Effector CD8-positive, alpha-beta T cell (primary cell): ENCODE measurements at regions not wholly inside any gene's neighbourhood (a gene's known extent, or its start where the extent isn't known, plus 50 kb on each side); places are given as distances from the start of the nearest gene placed in this dataset.

Experiments used
- DNase-seq: peaks from one replicate; lab custom pipeline; 2025; lab: John Stamatoyannopoulos, UW

- DNase-seq = no peak
These were observed 258.2 kb upstream of the TNRC6C start for GRCh38 chr17:77700165-77700881.

DNA sequence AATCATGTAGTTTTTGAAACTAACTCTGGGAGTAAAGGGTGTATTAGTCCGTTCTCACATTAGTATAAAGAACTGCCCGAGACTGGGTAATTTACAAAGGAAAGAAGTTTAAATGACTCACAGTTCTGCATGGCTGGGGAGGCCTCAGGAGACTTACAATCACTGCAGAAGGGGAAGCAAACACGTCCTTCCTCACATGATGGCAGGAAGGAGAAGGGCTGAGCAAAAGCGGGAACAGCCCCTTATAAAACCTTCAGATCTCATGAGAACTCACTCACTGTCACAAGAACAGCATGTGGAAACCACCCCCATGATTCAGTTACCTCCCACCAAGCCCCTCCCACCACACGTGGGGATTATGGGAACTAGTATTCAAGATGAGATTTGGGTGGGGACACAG is 256.5 kb upstream of the TNRC6C start:
- no peak for DNase-seq

DNA sequence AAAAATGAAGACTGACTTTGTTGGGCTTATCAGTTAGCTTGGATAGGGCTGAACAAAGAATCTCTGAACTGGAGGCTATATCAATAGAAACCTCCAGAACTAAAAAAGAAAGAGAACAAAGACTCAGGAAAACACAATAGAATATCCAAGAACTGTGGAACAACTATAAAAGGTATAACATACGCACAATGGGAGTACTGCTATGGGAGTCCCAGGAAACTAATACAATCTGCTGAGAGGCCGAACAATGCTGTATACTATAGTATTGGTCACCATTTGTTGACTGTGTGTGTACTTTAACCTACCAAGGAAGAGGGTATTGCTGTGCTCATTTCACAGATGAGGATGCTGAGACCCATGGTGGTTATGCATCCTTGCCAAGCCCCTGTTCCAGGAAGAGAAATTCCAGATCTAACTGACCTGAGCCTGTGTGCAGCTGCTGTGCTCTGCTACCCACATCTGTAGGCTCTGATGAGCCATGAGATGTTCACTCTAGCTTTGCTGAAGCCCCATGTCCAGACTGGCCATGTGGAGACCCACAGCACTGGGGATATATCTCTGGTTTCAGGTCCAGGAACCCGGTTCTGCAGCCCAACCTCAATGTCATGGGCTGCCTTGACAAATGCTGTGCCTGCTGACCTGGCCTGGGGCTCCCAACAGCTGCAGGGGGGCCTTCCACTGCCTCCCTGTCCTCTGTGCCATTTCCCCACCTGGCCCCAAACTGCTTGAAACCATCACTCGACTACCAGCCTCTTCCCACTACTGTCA is 254.3 kb upstream of the TNRC6C start:
- no peak for DNase-seq

- no peak for DNase-seq
These were observed 251.6 kb upstream of the TNRC6C start for GRCh38 chr17:77706938-77707337.

DNA sequence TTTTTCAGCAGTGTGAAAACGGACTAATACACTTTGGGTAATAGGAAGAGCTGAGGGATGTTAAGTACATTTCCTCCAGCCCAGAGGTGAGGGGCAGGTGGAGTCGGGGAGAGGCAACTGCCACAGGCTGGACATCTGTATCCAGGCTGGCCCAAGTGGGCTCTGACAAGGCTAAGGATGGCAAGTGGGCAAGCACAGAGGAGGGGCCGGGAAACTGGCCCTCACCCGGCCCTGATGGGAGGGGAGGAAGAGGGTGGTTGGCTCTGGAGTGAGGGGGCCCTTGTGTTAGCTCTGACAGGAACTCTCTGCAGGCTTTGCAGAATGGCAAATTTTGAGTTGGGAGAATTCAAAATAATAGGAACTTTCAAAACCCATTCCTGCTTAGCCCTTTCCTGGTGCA is 251.0 kb upstream of the TNRC6C start:
- no peak for DNase-seq

- DNase-seq = no peak
These were observed 250.5 kb upstream of the TNRC6C start for GRCh38 chr17:77708049-77708448.

DNA sequence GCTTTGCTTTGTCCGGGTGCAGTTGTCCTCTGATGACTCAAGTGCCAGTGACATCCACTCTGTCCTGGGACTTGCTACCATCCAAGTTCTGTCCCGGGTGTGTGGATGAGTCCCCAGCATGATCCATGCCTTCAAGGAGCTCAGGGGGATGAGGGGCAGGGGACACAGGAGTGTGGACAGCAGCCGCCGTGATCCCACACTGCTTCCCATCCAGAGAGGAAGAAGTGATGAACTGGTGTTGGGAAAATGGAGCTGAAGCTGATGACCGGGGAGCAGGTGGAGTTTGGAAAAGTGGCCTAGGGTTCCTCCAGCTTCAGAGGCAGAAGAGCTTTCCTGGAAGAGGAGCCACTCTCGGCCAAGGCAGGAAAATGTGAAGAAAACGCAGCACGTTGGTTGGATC is 249.6 kb upstream of the TNRC6C start:
- DNase-seq = no peak

DNA sequence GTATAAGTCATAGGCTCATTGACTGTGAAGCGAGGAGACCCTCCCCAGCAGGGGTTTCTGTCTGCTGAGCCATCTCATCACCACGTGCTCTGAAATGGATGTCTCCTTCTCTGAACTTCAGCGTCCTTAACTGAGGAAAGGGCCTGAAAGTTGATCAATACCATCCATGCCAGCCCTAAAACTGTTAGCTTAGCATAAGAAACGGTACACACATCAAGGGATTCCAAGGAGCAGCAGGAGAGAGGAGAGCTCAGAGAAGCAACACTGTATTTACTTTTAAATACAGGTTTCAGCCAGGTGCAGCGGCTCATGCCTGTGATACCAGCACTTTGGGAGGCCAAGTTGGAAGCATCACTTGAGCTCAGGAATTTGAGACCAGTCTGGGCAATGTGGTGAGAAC is 248.9 kb upstream of the TNRC6C start:
- no peak for DNase-seq

- DNase-seq = no peak
These were observed 245.9 kb upstream of the TNRC6C start for GRCh38 chr17:77712578-77712977.

GRCh38 chr17:77716289-77716926 is 242.1 kb upstream of the TNRC6C start:
- no peak for DNase-seq

- DNase-seq = no peak
These were observed 240.4 kb upstream of the TNRC6C start for GRCh38 chr17:77717941-77718668.

DNA sequence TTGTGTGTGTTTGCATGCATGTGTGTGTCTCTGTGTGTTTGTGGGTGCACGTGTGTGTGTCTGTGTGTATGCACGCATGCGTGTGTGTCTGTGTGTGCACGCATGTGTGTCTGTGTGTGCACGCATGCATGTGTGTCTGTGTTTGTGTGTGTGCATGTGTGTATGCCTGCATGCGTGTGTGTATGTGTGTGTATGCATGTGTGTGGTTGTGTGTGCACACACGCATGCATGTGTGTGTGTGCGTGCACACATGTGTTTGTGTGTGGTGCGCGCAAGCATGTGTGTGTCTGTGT is 239.9 kb upstream of the TNRC6C start:
- no peak for DNase-seq

- DNase-seq = no peak
These were observed 238.7 kb upstream of the TNRC6C start for GRCh38 chr17:77719806-77720205.

DNA sequence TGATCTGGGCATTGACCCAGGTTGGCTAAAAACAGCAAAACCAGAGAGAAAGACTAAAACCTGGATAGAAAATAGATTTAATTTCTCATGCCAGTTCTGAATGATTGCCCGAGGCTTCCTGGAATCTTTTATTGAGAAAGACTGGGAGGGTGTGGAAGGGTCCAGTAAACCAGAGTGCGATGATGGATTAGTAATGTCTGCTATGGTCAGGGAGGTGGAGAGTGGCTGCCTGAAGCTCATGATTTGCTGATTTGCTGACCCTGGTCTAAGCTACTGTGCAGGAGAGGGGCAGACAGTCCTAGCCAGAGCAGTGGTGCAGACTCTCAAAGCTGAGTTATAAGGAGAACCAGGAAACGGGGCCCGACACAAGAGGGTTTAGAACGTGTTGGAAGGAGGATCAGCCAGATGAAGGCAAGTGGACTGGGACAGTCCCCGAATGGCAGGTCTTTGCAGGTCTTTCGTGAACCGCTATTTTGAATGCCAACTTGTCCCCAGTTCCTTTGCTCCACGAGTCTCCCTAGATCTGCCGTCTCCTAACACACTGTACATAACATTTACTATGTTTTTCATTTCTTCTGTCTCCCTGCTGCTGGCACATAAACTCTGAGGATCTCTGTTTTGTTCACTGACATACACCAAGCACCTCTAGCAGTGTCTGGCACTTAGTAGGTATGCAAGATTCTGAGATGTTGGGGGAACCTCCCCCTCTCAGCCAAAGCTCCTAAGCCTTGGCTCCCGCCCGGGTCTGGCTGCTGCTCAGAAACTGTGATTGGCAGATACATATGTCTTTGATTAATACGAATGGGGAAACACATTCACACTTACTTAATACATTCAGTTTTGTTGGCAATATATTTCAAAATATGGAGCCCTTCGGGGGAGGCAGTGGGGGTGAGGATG is 237.3 kb upstream of the TNRC6C start:
- no peak for DNase-seq

DNA sequence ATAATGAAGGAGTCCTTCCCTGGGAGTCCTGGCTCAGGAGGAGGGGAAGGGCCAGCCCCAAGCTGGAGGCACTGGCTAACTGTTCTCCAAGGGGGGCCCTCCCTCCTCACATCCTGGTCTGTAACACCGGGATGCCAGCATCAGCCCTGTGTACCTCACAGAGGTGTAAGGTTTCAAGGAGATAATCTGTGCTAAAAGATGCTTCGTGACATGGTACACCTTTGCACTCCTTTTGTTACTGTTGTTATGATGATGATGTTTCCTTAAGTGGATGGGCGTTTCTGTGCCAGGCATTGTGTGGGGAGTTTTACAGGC is 236.7 kb upstream of the TNRC6C start:
- no peak for DNase-seq

GRCh38 chr17:77722366-77722765 is 236.1 kb upstream of the TNRC6C start:
- no peak for DNase-seq

GRCh38 chr17:77723071-77723908 is 235.2 kb upstream of the TNRC6C start:
- DNase-seq = no peak

GRCh38 chr17:77723909-77724875 is 234.3 kb upstream of the TNRC6C start:
- no peak for DNase-seq

DNA sequence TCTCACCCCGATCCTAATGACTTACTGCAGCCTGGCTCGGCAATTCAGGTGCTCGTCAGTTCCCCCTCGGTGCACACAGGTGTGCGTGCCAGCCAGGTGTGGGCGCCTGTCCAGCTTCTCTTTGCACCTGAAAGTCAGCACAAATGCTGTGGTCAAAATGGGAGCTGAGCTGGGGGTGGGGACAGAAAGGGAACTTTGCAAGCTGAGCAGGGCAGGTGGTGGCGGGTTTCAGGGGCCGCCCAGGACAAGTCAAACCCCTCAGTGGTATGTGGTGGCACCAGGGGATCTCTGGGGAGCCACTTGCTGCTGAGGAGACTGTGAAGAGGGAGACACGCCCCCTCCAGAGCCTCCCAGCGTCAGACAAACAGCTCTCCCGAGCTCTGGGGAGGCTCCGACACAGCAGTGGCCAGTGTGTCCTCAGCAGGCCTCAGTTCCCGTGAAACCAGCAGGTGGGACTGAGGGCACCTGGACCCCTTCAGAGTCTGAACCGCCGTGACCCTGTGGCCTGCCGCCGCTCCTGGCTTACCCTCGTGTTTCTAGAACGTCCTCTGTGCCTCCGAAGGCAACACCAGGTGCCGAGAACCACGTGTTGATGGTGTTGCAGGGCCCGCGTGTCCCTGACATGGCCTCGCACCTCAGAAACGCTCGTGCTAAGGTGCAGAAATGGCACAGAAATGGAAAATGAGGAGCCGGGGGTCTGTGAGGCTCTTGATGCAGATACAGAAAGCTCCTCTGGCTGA is 233.5 kb upstream of the TNRC6C start:
- no peak for DNase-seq
